ENCODE measurements at regions not wholly inside any gene's neighbourhood (a gene's known extent, or its start where the extent isn't known, plus 50 kb on each side); places are given as distances from the start of the nearest gene placed in this dataset.
"Not testable (repeated sequence)": the region's sequence is repeated elsewhere in the genome, so short reads cannot be mapped to it uniquely, and the experiment has no call there.

DNA sequence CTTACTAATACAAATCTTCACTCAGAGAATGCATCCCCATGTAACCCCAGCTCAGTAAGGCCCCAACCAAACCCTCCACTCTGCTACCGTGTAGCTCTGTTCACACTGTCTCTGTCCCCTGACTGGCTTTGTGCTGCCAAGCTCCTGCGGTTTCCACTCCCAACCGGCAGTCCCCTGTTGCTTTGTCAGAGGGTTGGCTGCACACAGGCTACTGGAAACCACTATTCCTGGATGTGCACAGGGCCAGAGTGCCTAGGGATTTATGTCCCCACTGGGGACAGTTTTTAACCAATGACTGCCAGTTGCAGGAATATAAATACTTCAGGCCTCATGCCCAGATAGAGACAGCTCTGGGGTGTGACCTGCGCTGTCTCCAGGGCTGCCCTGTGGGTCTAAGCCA lies 157.1 kb upstream of the C16orf82 start:
- no peak for DNase-seq

- no peak for DNase-seq
These were observed 155.3 kb upstream of the C16orf82 start for GRCh38 chr16:26911436-26911835.

- DNase-seq = peak; percentile 13
These were observed 152.9 kb upstream of the C16orf82 start for GRCh38 chr16:26913851-26914250.

DNA sequence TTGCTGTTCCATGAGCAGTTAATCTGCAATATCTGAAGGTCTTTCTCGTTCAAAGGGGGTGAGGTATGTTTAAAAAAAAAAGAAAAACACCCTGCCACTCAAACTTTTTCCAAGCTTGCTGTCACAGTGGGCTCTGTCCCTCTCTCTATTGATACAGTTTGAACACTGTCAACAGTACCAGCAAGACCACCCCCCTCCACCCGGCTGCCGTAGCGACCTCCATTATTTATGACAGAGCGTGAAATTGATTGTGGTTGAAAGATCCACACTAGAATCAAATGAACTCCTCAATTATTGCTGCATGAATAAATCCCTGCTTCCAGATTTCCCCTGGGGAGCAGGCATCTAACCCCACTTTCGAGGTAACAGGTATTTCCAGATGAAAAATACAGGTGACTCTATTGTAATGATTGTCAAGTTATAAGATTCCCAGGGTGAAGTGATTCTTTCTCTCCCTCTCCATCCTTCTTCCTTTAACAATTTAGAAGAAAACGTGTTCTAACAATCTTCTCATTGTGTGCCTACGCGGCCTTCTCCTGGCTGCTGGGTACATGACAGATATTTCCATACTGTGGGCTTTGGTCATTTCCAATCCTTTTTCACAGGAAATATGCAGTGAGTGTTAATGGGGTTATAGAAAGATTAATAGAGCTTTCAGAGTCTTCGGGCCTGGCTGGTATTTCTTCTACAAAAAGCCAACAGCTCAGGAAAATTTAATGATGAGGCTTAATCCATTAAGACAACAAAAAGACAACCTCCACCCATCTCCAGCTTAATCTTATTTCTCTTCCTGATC lies 135.7 kb upstream of the C16orf82 start:
- no peak for DNase-seq

DNA sequence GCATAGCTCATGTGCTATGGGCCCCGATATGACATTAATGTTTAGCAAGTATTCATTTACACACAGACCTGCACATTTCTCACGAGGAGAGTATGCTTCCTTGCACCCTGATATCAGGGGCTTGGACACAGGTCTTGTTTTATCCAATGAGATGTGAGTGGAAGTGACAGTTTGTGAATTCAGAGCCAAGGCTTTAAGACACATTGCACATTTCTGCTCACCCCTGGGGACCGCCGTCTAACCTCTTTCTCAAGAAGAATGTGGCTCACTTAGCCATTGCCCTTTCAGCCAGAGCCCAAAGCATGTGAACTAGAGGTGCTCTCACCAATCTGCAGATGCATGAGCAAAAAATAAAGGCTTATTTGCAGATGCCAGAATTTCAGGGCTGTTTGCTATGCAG lies 116.1 kb upstream of the C16orf82 start:
- DNase-seq = no peak

DNA sequence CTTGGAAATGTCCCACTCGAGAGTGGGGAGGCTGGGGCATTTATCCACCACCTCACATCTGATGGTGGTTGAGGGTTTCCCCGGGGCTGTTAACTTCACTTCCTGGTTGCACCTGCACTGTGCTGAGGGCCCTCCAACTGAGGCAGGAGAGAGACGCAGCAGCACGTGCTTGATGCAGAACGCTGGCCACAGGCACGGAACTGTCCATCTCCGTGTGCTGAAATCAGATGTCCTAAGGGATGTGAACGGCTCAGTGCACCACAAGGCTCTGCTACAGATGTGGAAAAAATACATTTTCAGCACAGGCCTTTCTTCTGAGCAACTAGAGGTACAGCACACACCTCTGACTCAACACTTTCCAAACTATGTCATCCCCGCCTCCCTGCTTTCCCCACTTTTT lies 114.8 kb upstream of the C16orf82 start:
- DNase-seq = no peak

DNA sequence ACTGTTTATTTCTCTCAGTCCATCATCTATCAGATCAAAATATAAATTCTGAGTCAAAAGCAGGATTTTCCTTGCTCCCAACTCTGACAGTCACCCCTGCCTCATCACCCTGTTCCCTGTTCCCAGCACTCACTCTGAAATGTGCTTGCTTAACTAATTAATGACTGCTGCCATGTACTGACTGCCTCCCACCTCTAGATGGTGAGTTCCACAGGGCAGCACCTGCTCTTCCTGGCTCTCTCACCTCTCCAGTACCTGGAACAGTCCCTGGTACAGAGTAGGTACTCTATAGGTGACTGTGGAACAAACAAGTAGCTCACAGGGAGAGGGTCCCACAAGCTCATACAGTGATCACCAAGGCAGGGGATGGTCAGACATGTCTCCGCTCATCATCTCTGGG lies 114.3 kb upstream of the C16orf82 start:
- peak; percentile 57 for DNase-seq

GRCh38 chr16:26957283-26957859 lies 109.4 kb upstream of the C16orf82 start:
- DNase-seq = no peak

DNA sequence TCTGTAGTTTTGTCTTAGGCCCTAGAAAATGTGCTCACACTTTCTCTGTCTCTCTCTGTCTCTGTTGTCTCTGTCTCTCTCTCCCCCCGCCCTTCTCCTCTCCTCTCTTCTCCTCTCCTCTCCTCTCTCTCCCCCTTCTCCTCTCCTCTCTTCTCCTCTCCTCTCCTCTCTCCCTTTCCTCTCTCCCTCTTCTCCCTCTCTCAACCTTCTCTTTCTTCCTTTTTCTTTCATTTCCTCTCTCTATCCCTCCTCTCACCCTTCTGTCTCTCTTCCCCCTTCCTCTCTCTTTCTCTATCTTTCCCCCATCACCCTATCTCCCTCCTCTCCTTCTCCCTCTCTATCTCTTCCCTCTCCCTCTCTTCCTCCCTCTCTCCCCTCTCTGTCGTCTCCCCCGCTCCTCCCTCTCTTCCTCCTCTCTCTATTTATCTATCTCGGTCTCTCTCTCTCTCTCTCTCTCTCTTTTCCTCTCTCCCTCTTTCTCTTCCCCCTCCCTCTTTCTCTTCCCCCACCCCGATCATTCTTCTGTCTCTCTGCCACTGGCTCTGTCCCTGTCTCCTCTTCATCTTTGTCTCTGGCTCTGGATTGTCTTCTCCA lies 107.2 kb upstream of the C16orf82 start:
- DNase-seq = no peak

DNA sequence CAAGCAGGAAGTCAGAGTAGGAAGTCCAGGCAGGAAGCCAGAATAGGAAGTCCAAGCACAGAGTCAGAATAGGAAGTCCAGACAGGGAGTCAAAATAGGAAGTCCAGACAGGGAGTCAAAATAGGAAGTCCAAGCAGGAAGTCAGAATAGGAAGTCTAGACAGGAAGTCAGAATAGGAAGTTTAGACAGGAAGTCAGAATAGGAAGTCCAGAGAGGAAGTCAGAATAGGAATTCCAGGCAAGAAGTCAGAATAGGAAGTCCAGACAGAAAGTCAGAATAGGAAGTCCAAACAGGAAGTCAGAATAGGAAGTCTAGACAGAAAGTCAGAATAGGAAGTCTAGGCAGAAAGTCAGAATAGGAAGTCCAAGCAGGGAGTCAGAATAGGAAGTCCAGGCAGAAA lies 105.3 kb upstream of the C16orf82 start:
- no peak for DNase-seq

DNA sequence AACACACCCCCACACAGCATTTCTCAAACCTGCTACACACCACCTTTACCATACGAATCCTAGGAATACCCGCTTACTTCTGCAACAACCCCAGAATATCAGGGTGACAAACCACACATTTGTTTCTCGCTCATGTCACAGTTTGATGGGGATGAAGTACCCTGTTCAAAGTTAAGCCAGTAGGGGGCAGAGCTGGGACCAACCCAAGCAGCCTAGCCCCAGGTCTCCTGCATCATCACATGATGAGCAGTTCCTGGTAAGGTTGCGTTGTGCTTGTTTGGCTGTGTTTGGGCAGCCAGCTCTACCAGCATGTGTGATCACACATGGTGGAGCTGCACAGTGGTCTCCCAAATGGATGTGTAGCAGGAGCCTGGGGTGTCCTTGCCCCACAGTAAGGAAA lies 103.6 kb upstream of the C16orf82 start:
- peak; percentile 7 for DNase-seq

GRCh38 chr16:26969589-26970231 lies 97.0 kb upstream of the C16orf82 start:
- DNase-seq = no peak

DNA sequence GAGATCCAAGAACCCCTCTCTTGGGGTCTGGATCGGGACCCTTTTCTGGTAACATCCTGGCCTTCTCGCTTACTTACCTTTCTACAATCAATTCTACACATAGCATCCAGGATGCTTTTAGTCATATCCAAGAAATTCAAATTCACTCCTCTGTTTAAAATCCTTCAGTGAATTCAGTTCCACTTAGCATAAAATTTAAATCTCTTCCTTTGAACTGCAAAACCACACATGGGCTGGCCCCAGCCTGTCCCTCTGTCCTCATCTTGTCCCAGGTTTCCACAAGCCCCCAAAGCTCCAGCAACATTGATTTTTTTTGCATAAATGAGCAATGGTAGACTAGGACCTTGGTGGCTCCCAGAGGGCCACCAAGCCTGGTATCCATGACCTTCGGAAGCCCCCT lies 96.4 kb upstream of the C16orf82 start:
- no peak for DNase-seq

GRCh38 chr16:26976873-26977272 lies 89.9 kb upstream of the C16orf82 start:
- DNase-seq = no peak

- DNase-seq = peak; percentile 92
These were observed 85.3 kb upstream of the C16orf82 start for GRCh38 chr16:26981266-26981938.

- DNase-seq = no peak
These were observed 84.3 kb upstream of the C16orf82 start for GRCh38 chr16:26982422-26982821.

GRCh38 chr16:26983426-26983825 lies 83.3 kb upstream of the C16orf82 start:
- DNase-seq = no peak

DNA sequence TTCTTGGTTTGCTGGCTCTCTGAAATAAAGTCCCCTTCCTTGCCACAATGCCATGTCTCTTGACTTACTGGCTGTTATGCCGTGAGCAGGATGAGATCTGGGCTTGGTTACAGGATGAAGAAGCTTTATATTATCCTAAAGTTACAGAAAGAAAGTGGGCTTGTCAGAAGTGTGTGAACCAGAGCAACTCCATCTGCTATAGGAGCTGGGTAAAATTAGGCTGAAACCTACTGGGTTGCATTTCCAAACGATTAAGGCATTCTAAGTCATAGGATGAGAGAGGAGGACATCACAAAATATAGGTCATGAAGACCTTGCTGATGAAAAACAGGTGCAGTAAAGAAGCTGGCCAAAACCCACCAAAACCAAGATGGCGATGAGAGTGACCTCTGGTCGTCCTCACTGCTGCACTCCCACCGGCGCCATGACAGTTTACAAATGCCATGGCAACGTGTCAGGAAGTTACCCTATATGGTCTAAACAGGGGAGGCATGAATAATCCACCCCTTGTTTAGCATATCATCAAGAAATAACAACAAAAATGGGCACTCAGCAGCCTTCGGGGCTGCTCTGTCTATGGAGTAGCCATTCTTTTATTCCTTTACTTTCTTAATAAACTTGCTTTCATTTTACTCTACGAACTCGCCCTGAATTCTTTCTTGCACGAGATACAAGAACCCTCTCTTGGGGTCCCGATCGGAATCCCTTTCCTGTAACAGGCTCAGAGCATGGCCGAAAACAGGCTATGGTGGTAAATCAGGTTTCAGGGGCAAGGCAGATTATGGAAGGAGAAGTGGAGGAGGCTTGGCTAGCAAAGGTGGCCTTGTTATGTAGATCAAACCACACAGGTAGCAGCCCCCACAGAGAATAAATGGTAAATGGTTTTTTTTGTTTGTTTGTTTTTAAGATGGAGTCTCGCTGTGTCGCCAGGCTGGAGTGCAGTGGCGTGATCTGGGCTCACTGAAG lies 81.3 kb upstream of the C16orf82 start:
- no peak for DNase-seq

DNA sequence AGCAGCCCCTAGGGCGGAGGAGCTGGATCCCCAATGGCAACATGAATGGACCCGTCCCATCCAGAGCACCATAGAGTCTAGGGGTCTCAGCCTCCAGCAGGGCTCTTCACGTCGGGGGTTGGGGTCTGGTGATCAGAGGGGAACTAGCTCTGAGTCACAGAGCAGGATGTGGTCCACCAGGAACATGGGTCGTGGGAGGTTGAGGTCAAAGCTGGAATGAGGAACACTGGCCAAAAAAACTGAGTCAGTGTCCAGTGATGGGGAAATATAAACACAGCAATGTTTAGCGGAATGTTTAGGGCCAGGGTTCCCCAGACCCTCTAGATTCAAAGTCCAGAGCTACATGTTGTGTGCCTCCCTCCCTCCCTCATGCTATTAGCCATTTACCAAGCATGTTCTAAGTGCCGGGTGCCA lies 79.1 kb upstream of the C16orf82 start:
- no peak for DNase-seq

DNA sequence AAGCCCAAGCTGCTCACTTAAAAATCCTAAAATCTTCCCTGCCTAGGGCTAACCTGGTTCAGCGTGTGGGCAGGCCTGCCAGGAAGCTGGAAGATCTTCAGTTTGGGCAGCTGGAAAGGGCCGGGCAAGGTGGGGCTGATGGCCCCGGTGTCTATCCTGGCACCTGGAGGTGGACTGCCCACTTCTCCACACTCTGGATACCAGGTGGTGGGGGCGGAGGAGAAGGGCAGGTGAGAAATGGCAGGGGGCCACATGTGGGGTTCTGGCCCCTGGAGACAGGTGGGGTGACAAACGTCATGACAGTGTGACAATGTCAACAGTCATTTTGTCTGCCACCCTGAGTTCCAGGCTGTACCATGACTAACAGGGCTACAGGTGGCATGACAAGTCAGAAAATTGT lies 78.5 kb upstream of the C16orf82 start:
- peak; percentile 55 for DNase-seq

DNA sequence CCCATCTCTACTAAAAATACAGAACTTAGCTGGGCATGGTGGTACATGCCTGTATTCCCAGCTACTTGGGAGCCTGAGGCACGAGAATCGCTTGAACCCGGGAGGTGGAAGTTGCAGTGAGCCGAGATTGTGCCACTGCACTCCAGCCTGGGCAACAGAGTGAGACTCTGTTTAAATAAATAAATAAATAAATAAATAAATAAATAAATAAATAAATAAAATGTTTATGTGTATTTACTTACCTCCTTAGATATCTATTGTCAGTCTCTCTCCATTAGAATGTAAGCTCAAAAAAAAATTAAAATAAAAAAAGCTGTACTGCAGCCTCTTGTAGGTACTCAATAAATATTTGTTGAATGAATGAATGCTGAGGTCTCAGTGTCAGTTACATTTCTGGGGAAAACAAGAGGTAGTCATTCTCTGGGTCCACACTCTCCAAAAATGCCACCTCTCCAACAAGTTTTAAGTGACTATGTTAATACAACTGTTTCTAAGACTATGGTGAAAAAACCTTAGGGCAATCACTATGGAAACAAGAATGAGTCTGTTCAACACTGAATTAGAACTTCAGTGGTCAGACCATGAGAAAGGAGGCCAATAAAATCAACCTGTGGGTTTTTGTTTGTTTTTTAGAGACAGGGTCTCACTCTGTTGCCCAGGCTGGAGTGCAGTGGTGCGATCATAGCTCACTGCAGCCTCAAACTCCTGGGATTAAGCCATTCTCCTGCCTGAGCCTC lies 76.2 kb upstream of the C16orf82 start:
- DNase-seq = not testable (repeated sequence)
